ENCODE measurements at regions not wholly inside any gene's neighbourhood (a gene's known extent, or its start where the extent isn't known, plus 50 kb on each side); places are given as distances from the start of the nearest gene placed in this dataset.

- TF ChIP-seq CTCF (IDR thresholded peaks at IDR 0.05), result no peak
- no peak for TF ChIP-seq EP300 (IDR thresholded peaks at IDR 0.05)
- no peak for TF ChIP-seq POLR2A (IDR thresholded peaks at IDR 0.05)
- TF ChIP-seq POLR2AphosphoS5 (IDR thresholded peaks at IDR 0.05), result no peak
Observed at GRCh38 chr1:87696483-87696882, 367.8 kb downstream of the LMO4 start.
